Left ventricle myocardium inferior (tissue), 1 donor: ENCODE measurements at regions not wholly inside any gene's neighbourhood (a gene's known extent, or its start where the extent isn't known, plus 50 kb on each side); places are given as distances from the start of the nearest gene placed in this dataset.

Source experiments
- DNase-seq: peaks from one replicate; pipeline ENCODE4 v3.0.0-alpha.2; 2020
- H3K27ac ChIP-seq: fragments of 200-600 bp; replicated peaks from 2 replicates; pipeline ENCODE4 v1.8.0; 2021
- H3K27me3 ChIP-seq: fragments of 200-600 bp; 2 replicates; pipeline ENCODE4 v1.8.0; 2021; ENCODE audit warnings: low read depth
- H3K36me3 ChIP-seq: fragments of 200-600 bp; 2 replicates; pipeline ENCODE4 v1.8.0; 2021
- H3K4me1 ChIP-seq: fragments of 200-600 bp; 2 replicates; pipeline ENCODE4 v1.8.0; 2021
- H3K4me3 ChIP-seq: fragments of 200-600 bp; 2 replicates; pipeline ENCODE4 v1.8.0; 2021; ENCODE audit warnings: mild to moderate bottlenecking, moderate library complexity
- H3K9me3 ChIP-seq: fragments of 200-600 bp; replicated peaks from 2 replicates; pipeline ENCODE4 v1.8.0; 2021
- CTCF ChIP-seq: fragments of 200-600 bp; IDR thresholded peaks from 2 replicates; pipeline ENCODE4 v1.8.0; 2021; ENCODE audit warnings: antibody characterized with exemption, mild to moderate bottlenecking, borderline replicate concordance
- intact Hi-C: fragments of 100-400 bp; cut with micrococcal nuclease; formaldehyde crosslinking; loops from one replicate; pipeline ENCODE4 v1.11.0; 2022
- donor health status: DM: no; HTN: yes; CAD: no; lungs with severe emphysema.

GRCh38 chr1:239301251-239301650, 85.1 kb upstream of the CHRM3 start:
- Histone ChIP-seq H3K9me3 (no peaks in the 10 kb centered on the region), H3K4me3 (no peak overlapping the region), H3K36me3 (no peaks in the 10 kb centered on the region), H3K27me3 (no peaks in the 10 kb centered on the region), H3K27ac (no peak overlapping the region), H3K4me1 (no peaks in the 10 kb centered on the region)
- intact Hi-C loops, result no loop called here
- no peak for TF ChIP-seq CTCF
- DNase-seq, result no peak

GRCh38 chr1:239297910-239298309, 88.5 kb upstream of the CHRM3 start:
- no peaks in the 10 kb centered on the region for H3K27me3 ChIP-seq
- no peak for TF ChIP-seq CTCF
- H3K4me3 ChIP-seq, result no peak overlapping the region
- no peaks in the 10 kb centered on the region for H3K4me1 ChIP-seq
- no peaks in the 10 kb centered on the region for H3K36me3 ChIP-seq
- intact Hi-C loops, result no loop called here
- H3K27ac ChIP-seq, result no peak overlapping the region
- DNase-seq, result no peak
- H3K9me3 ChIP-seq, result no peaks in the 10 kb centered on the region

- no peak overlapping the region for H3K27ac ChIP-seq
- no peaks in the 10 kb centered on the region for H3K36me3 ChIP-seq
- no peak overlapping the region for H3K4me3 ChIP-seq
- H3K4me1 ChIP-seq, result no peaks in the 10 kb centered on the region
- DNase-seq, result no peak
- no peaks in the 10 kb centered on the region for H3K27me3 ChIP-seq
- intact Hi-C loops, result no loop called here
- TF ChIP-seq CTCF, result no peak
- H3K9me3 ChIP-seq, result no peaks in the 10 kb centered on the region
Measured at GRCh38 chr1:239293350-239294110, 92.8 kb upstream of the CHRM3 start.

GRCh38 chr1:239288820-239289554, 97.4 kb upstream of the CHRM3 start:
- no peak for TF ChIP-seq CTCF
- Histone ChIP-seq H3K9me3 (no peaks in the 10 kb centered on the region), H3K4me3 (no peak overlapping the region), H3K27me3 (no peaks in the 10 kb centered on the region), H3K36me3 (no peaks in the 10 kb centered on the region), H3K27ac (no peak overlapping the region), H3K4me1 (no peaks in the 10 kb centered on the region)
- DNase-seq, result no peak
- intact Hi-C loops, result no loop called here

DNA sequence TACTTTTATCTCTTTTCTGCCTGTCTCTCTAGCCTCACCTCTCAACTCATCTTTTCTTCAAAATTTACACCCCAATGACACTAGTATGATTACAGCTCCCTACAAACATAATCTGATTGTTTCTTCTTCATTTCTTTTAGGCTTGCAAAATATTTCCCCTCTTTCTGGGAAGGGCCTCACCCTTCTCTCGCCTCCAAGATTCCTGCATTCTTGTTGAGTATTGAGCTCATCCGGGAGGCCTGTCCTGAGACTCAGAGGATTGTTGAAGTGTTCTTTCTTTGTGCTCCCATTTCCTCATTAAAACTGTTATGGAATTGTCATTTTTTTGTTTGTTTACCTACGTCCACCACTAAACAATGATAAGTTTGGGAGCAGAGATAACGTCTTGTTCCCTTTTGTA, 99.1 kb upstream of the CHRM3 start:
- H3K4me1 ChIP-seq, result no peaks in the 10 kb centered on the region

More for the DNA sequence above, 99.1 kb upstream of the CHRM3 start:
- H3K9me3 ChIP-seq, result no peaks in the 10 kb centered on the region
- no peaks in the 10 kb centered on the region for H3K36me3 ChIP-seq
- no peak for TF ChIP-seq CTCF
- no peak overlapping the region for H3K27ac ChIP-seq
- no peak for DNase-seq
- no peaks in the 10 kb centered on the region for H3K27me3 ChIP-seq
- H3K4me3 ChIP-seq, result no peak overlapping the region
- intact Hi-C loops, result no loop called here
